Right lobe of liver (tissue), 4 donors: ENCODE measurements at regions not wholly inside any gene's neighbourhood (a gene's known extent, or its start where the extent isn't known, plus 50 kb on each side); places are given as distances from the start of the nearest gene placed in this dataset.

Experiments used
- CTCF ChIP-seq, 4 donors: fragments of 200-600 bp in 3 of 4; fragments of 450-650 bp in 1 of 4; IDR thresholded peaks; one replicate each; pipeline versions ENCODE4 v1.5.1 to v1.8.0; 2016 to 2022; ENCODE audit warnings: antibody characterized with exemption in 4 of 4, mild to moderate bottlenecking in 2 of 4
- POLR2A ChIP-seq: fragments of 450-650 bp; IDR thresholded peaks from one replicate; pipeline ENCODE4 v1.6.1; 2017; ENCODE audit warnings: antibody characterized with exemption, mild to moderate bottlenecking
- donor health status: DM: no; HTN: no; CAD: no.
- donor health status: DM: no; HTN: no; CAD: no.
- donor health status: DM: no; HTN: yes; CAD: no.

- TF ChIP-seq CTCF (IDR thresholded peaks at IDR 0.05): no peak
- TF ChIP-seq POLR2A: no peak
Measured at GRCh38 chr1:36743286-36744005, 260.7 kb upstream of the CSF3R start.
